NCI-H774 (cell line): ENCODE measurements at regions not wholly inside any gene's neighbourhood (a gene's known extent, or its start where the extent isn't known, plus 50 kb on each side); places are given as distances from the start of the nearest gene placed in this dataset.

Experiments used
- DNase-seq: peaks from one replicate; lab custom pipeline; 2025; lab: John Stamatoyannopoulos, UW

- DNase-seq, result no peak
Observed at GRCh38 chr12:78698747-78699146, 165.8 kb upstream of the SYT1 start.

DNA sequence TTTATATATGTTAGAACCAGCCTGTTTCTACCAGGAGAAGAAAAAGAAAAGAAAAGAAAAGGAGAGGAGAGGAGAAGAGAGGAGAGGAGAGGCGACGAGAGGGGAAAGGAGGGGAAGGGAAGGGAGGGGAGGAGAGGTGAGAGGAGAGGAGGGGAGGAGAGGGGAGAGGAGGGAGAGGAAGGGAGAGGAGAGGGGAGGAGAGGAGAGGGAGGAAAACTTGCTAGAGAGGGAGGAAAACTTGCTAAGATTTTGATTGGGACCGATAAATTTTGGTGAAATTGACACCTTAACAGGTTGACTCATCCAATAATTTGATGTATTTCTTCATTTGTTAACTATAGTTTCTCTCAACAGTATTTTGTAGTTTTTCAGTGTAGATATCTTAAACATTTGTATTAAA is 164.0 kb upstream of the SYT1 start:
- DNase-seq, result no peak

DNA sequence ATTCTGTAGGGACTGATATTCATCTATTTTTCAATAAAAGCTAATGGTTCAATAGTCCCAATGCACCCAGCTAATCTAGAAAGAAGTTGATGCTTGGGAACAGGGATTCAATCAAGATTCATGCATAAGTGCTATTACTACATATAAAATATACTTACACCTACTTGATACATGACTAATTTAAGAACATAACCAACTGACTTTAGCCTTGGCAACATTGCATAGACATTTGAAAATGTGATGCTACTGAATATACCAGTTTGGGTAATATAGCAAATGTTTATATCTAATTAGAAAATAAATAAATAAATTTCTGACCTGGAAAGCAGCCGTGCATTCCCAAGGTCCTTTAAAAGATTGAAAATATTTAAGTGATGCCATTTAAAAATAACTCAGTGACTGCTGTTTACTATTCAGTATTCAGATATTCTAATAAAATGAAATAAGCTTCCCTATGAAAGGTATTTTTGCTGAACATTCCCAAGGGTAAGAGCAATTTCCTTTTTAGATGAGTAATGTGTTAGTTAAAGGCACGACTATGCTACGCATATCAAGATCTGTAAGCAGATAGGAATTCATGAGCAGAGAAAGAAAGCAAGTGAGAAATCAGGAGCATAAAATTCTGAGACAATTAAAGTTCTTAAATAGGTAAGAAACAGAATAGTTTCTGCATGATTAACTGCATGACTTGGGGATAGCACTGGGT is 160.6 kb upstream of the SYT1 start:
- DNase-seq, result no peak

GRCh38 chr12:78711954-78712353 is 152.6 kb upstream of the SYT1 start:
- DNase-seq, result no peak

DNA sequence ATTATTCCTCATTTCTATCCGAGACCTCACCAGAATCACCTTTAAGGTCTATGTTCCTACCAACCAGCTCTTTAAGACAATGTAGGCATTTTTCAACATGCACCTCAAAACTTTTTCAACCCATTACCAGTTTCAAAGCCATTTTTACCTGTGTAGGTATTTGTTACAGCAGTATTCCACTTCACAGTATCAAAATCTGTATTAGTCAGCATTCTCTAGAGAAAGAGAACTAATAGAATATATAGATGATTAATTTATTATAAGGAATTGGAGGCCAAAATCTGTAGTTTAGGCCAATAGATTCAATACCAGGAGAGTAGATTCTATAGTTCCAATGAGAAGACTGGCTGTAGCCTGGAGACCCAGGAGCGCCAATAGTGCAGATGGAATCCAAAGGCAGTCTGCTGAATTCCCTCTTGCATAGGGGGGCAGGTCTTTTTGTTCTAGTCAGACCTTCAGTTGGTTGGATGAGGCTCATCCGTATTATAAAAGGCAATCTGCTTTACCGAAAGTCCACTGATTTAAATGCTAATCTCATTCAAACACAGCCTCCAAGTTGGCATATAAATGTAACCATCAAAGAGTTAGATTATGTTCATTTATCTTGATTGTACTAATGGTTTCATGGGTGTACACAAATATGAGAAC is 151.6 kb upstream of the SYT1 start:
- no peak for DNase-seq

- no peak for DNase-seq
Observed at GRCh38 chr12:78719721-78720120, 144.9 kb upstream of the SYT1 start.

DNA sequence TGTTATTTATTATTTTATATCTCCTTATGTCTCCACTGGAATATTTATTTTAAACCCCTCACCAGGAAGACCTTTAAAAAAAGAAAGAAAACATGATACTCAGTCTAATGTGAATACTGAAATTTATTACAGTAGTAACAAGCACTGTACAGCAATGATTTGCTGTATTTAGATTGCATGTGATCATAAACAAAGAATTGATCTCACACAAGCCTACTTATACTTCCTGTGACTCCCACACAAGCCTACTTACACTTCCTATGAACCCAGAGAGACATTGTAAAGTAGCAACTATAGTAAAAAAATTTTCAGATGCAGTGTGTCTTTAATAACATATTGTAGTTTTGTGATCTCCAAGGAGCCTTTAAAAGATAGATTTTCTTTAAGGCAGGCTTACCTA is 142.7 kb upstream of the SYT1 start:
- no peak for DNase-seq

DNA sequence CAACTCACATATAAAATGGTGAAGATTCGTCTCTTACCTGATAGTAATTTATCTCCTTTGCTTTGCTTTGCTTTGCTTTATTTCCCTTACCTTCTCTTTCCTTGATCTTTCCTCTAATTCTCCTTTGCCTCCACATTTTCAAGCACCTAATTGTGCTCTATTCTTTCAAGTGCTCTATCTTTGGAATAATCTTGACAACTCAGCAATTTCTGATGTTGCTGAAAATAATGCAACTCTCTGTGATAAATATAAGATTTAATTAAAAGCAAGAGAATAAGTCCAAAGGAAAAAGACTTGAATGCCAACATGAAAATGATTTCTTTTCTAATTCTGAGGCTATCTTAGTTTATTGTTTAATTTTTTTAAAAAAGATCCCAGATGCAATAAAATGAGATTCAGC is 139.5 kb upstream of the SYT1 start:
- no peak for DNase-seq

GRCh38 chr12:78725951-78726580 is 138.5 kb upstream of the SYT1 start:
- DNase-seq, result peak; percentile 79

DNA sequence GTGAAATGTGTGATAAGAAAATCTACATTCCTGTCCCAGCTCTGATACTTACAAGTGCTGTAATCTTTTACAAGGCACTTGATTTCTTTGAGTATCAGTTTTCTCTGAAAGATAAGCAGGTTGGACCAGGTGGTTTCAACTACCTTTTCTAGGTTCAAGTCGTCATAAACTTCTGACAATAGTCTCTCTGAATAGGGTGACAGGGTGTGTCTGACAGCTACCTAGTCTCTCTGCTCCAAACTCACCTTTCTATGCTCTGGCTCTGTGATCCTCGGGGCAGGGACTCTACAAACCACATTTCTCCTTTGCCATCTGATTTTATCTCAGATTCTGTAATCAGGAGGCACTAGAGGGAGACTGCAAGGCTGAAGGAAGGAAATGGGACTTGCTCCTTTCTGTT is 137.7 kb upstream of the SYT1 start:
- no peak for DNase-seq

DNA sequence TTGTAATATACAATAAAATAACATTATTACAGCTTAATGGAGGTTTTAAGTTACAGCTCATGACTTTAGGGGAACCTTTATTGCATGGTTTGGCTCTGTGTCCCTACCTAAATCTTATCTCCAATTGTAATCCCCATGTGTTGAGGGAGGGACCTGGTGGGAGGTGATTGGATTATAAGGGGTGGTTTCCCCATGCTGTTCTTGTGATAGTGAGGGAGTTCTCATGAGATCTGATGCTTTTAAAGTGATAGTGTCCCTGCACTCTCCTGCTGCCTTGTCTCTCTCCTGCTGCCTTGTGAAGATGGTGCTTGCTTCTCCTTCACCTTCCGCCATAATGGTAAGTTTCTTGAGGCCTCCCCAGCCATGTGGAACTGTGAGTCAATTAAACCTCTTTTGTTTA is 132.1 kb upstream of the SYT1 start:
- no peak for DNase-seq

DNA sequence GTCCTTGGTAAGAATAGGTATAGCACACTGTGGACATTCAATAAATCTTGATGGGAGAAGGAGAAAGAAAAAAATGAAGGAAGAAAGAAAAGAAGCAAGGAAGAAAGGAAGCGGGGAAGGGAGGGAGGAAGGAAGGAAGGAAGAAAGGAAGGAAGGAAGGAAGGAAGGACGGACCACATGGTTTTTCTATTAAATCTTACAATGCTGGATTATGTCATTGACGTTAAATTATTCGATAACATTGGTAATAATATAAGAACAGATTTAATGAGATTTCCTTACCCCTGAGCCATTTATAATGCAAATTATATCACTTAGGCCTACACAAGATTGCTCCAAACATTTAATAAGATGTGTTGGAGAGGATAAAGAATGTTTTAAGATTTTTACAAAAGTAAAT is 124.9 kb upstream of the SYT1 start:
- no peak for DNase-seq

DNA sequence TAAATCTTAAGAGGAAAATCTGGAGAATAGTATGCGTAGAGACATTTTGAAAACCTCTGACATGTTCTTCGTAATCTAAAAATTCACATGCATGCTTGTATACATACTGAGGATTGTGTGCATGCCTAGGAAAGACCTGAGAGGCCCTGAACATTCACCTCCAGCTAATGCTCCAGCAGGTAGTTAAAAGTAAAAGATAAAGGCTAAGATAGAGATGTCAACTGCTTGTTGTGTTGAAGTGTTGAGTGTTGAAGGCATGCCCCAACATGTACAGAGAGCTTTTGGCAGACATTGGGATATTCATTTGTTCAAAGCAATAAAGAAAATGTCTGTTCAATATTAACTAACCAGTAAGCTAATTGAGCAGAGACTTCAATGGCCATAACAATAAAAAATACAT is 118.6 kb upstream of the SYT1 start:
- no peak for DNase-seq

GRCh38 chr12:78753058-78753457 is 111.5 kb upstream of the SYT1 start:
- DNase-seq, result no peak

DNA sequence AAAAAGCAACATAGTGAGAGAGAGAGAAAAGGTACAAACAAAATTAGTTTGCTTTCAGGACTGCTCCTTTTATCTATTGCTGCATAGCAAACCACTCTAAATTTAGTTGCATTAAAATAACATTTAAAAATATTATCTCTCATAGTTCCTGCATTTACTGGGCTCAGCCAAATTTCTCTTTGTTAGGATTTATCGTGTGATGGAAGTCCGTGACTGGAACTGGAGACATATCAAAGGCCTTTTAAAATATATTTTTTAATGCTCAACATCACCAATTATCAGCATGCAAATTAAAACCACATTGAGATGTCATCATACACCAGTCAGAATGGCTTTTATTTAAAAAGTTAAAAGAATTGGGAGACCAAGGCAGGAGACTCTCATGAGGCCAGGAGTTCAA is 107.6 kb upstream of the SYT1 start:
- no peak for DNase-seq

GRCh38 chr12:78759367-78759766 is 105.2 kb upstream of the SYT1 start:
- DNase-seq, result no peak

GRCh38 chr12:78760906-78761305 is 103.7 kb upstream of the SYT1 start:
- DNase-seq, result no peak

DNA sequence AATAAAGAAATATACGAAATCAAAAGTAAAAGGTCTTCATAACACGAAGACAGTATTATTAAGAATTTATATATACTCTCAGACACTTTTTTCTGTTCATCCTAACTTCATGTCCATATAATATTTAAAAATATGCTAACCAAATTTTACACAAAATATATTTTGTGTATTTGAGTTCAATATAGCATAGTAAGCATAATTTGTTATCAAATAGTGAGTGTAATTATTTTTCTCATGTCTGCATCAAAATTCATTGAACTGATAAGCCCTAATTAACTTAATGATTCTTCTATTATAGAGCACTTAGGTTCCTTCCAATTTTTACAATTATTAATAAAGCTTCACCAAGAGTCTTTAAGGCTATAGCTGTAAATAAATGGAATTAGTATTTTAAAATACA is 99.7 kb upstream of the SYT1 start:
- DNase-seq, result no peak

- DNase-seq, result no peak
Observed at GRCh38 chr12:78767264-78767981, 97.2 kb upstream of the SYT1 start.

- no peak for DNase-seq
Observed at GRCh38 chr12:78778339-78778738, 86.2 kb upstream of the SYT1 start.

DNA sequence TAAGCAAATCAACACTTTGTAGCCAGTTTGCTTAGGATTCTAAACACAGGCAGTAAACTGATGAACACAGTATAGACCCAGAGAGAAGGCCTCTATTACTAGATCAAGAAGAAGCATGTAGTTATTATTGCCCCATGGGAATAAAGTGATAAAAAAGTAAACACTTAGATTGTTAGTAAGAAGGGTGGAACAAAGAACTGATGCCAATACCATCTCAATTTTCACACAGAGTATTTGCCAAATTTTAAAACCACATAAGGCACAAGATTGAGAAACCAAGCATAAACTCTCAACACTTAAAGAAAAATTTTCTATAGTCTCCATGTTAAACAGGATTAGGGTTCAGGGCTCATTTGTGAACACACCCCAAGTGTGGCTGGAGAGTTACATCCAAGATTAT is 77.0 kb upstream of the SYT1 start:
- no peak for DNase-seq

GRCh38 chr12:78790148-78790547 is 74.4 kb upstream of the SYT1 start:
- DNase-seq, result no peak
